Lower leg skin (tissue), 4 donors: ENCODE measurements at regions not wholly inside any gene's neighbourhood (a gene's known extent, or its start where the extent isn't known, plus 50 kb on each side); places are given as distances from the start of the nearest gene placed in this dataset.

ENCODE experiments used
- DNase-seq, 2 donors: peaks; one replicate each; pipeline ENCODE4 v3.0.0-alpha.2; 2019; ENCODE audit warnings: low spot score in 2 of 2
- H3K4me3 ChIP-seq: fragments of 200-600 bp; sonication (generic); 2 replicates; pipeline ENCODE4 v1.5.1; 2017; ENCODE audit warnings: mild to moderate bottlenecking, low read depth; ENCODE audit not compliant: poor library complexity, severe bottlenecking
- CTCF ChIP-seq, 3 donors: fragments of 450-650 bp; IDR thresholded peaks; one replicate each; pipeline ENCODE4 v1.5.1; 2016; ENCODE audit warnings: antibody characterized with exemption in 3 of 3, mild to moderate bottlenecking in 3 of 3, moderate library complexity in 2 of 3
- POLR2A ChIP-seq, 2 donors: fragments of 450-650 bp; IDR thresholded peaks; one replicate each; pipeline ENCODE4 v1.6.1; 2016 to 2017; ENCODE audit warnings: antibody characterized with exemption in 2 of 2, mild to moderate bottlenecking in 1 of 2, moderate library complexity in 1 of 2
- WGBS, 2 donors: methylation state at CpG; one replicate each; pipeline ENCODE4 v1.1.5; 2018; 5-methylcytosine and 5-hydroxymethylcytosine counted together
- intact Hi-C: fragments of 100-400 bp; cut with DNase I; formaldehyde crosslinking; loops from one replicate; pipeline ENCODE4 v1.15.0; 2023; ENCODE audit warnings: low total_unique reads

- H3K4me3 ChIP-seq = no peak overlapping the region
- DNase-seq = no peak
- intact Hi-C loops = no loop called here
- WGBS, 2 donors = 61 to 62% methylated on average over 7 of the region's 7 CpGs
- TF ChIP-seq POLR2A (IDR thresholded peaks at IDR 0.05) (no peak), CTCF (IDR thresholded peaks at IDR 0.05) (no peak)
Observed at GRCh38 chr10:3429676-3430075, 257.1 kb upstream of the PITRM1 start.

DNA sequence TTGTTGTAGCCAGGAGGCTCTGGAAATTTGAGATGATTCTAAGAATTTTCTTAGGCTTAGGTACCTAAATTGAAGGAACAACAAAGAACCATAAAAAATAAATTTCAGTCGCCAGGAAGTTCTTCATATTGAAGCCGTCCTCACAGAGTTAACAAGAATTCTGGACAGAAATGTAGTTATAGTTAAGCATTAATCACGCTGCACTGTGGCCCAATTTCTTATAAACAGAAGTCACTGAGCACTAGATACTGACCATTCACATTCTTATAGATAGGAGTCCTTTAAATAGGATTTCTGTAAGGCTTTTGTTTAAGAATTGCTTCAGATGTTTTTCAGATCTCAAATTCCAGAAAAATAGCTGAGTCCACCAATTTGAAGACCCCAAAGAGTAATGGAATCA is 256.2 kb upstream of the PITRM1 start:
- whole genome bisulfite sequencing, 2 donors = 93 to 94% methylated on average over 3 of the region's 3 CpGs
- DNase-seq = no peak
- intact Hi-C loops = no loop called here
- TF ChIP-seq CTCF (IDR thresholded peaks at IDR 0.05) (no peak), POLR2A (IDR thresholded peaks at IDR 0.05) (no peak)
- no peak overlapping the region for H3K4me3 ChIP-seq

GRCh38 chr10:3427950-3428354 is 255.4 kb upstream of the PITRM1 start:
- H3K4me3 ChIP-seq = no peak overlapping the region
- no peak for DNase-seq
- WGBS, 2 donors = 63 to 64% methylated on average over 7 of the region's 7 CpGs
- intact Hi-C loops = no loop called here
- no peak for TF ChIP-seq POLR2A (IDR thresholded peaks at IDR 0.05)
- TF ChIP-seq CTCF (IDR thresholded peaks at IDR 0.05) = no peak

DNA sequence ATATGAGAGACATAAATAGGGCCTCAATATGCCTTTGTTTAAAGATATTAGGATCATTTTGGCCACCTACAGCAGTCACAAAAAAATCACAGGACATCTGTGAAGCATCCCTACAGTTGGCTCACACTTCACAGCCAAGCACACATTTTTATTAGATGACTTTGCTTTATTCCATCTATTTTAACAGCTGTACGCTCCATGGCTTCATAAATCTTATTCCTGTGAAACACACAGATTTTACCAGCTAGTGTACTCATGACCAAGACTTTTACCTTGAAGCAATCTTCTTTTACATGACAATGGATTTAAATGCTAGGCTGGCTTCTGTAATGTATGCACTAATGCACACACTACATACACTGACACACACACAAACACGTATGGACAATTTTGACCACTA is 254.8 kb upstream of the PITRM1 start:
- DNase-seq = no peak
- TF ChIP-seq POLR2A (IDR thresholded peaks at IDR 0.05) = no peak
- TF ChIP-seq CTCF (IDR thresholded peaks at IDR 0.05) = no peak
- intact Hi-C loops = no loop called here
- WGBS, 2 donors = 67 to 68% methylated on average over 2 of the region's 2 CpGs
- no peak overlapping the region for H3K4me3 ChIP-seq

DNA sequence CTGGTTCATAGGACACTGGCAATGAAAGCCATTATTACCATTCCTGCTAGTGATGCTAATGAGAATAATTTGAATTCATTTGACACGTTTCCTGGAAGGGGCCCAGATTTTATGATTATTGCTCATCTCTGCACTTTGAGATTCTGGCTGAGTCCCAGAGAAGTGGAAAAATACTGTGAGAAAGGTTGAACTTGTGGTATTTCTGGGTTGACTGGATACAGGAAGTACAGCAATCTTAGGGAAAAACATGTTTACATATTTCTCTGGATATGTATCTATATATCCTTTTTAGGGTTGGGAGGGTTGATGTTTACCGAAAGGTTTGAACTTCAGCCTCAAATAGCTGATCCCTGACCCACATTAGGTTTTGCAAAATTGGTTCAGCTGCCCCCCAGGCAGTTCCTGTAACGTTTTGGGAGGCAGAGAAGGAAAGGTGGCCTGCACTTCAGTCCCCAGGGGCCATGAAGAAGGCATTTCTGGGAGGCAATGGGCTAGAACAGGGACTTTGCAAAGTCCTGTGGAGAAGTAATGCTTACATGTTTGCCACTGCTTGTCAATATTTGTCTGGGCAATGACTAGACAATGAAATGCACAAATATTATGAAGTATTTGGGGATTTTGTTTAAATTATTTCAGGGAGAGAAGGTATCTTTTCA is 253.7 kb upstream of the PITRM1 start:
- no peak overlapping the region for H3K4me3 ChIP-seq
- WGBS, 2 donors = 19 to 21% methylated on average over 3 of the region's 3 CpGs
- DNase-seq = no peak
- intact Hi-C loops = no loop called here
- TF ChIP-seq CTCF (IDR thresholded peaks at IDR 0.05) (no peak), POLR2A (IDR thresholded peaks at IDR 0.05) (no peak)

- no peak for DNase-seq
- 70 to 72% methylated on average over 6 of the region's 6 CpGs for WGBS, 2 donors
- TF ChIP-seq CTCF (IDR thresholded peaks at IDR 0.05) = no peak
- no peak for TF ChIP-seq POLR2A (IDR thresholded peaks at IDR 0.05)
- intact Hi-C loops = no loop called here
- no peak overlapping the region for H3K4me3 ChIP-seq
Observed at GRCh38 chr10:3425716-3426115, 253.1 kb upstream of the PITRM1 start.
